Peyer's patch (tissue), 4 donors: ENCODE measurements at regions not wholly inside any gene's neighbourhood (a gene's known extent, or its start where the extent isn't known, plus 50 kb on each side); places are given as distances from the start of the nearest gene placed in this dataset.

ENCODE experiments used
- POLR2A ChIP-seq, 2 donors: fragments of 450-650 bp; IDR thresholded peaks; one replicate each; pipeline ENCODE4 v1.5.1; 2017; ENCODE audit warnings: antibody characterized with exemption in 2 of 2, mild to moderate bottlenecking in 2 of 2, moderate library complexity in 2 of 2
- TF ChIP-seq, protein P1 (sequence below), 6 experiments: fragments of 450-650 bp in 4 of 6; fragments of 200-600 bp in 2 of 6; sonication (generic) in 1 of 6; IDR thresholded peaks; one replicate each; pipeline ENCODE4 v1.5.1; 2017 to 2019; ENCODE audit warnings: antibody characterized with exemption in 6 of 6, mild to moderate bottlenecking in 3 of 6, moderate library complexity in 1 of 6

DNA sequence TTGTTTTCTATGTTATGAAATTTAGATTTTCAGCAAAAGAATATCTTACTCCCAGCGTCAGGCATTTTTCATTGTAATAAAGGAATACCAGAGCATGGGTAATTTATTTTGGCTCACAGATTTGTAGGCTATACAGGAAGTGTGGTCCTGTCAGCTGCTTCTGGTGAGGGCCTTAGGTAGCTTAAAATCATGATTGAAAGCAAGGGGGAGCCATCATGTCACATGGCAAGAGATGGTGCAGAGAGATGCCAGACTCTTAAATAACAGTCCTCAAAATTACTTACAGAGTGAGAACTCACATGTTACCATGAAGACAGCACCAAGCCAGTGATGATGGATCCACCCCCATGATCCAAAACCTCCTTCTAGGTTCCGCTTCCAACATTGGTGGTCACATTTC lies 825.0 kb upstream of the CHORDC1 start:
- TF ChIP-seq, protein P1, sequence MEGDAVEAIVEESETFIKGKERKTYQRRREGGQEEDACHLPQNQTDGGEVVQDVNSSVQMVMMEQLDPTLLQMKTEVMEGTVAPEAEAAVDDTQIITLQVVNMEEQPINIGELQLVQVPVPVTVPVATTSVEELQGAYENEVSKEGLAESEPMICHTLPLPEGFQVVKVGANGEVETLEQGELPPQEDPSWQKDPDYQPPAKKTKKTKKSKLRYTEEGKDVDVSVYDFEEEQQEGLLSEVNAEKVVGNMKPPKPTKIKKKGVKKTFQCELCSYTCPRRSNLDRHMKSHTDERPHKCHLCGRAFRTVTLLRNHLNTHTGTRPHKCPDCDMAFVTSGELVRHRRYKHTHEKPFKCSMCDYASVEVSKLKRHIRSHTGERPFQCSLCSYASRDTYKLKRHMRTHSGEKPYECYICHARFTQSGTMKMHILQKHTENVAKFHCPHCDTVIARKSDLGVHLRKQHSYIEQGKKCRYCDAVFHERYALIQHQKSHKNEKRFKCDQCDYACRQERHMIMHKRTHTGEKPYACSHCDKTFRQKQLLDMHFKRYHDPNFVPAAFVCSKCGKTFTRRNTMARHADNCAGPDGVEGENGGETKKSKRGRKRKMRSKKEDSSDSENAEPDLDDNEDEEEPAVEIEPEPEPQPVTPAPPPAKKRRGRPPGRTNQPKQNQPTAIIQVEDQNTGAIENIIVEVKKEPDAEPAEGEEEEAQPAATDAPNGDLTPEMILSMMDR (IDR thresholded peaks at IDR 0.05), result no peak
- TF ChIP-seq POLR2A (IDR thresholded peaks at IDR 0.05), result no peak
